ENCODE measurements at regions not wholly inside any gene's neighbourhood (a gene's known extent, or its start where the extent isn't known, plus 50 kb on each side); places are given as distances from the start of the nearest gene placed in this dataset.
"Not testable (repeated sequence)": the region's sequence is repeated elsewhere in the genome, so short reads cannot be mapped to it uniquely, and the experiment has no call there.

GRCh38 chr16:22572331-22573224 is 61.9 kb downstream of the NPIPB5 start:
- in situ Hi-C loops (cut with MboI; ENCODE audit: low sequenced_read_pairs, unreplicated experiment); DNase-seq (ENCODE audit: low spot score): not testable (repeated sequence)

GRCh38 chr16:22573225-22573530 is 62.5 kb downstream of the NPIPB5 start:
- DNase-seq (ENCODE audit: low spot score): not testable (repeated sequence)

GRCh38 chr16:22576506-22576905 is 65.8 kb downstream of the NPIPB5 start:
- DNase-seq (ENCODE audit: low spot score); in situ Hi-C loops (cut with MboI; ENCODE audit: low sequenced_read_pairs, unreplicated experiment): not testable (repeated sequence)

More at GRCh38 chr16:22573225-22573530, 62.5 kb downstream of the NPIPB5 start:
- in situ Hi-C loops (cut with MboI; ENCODE audit: low sequenced_read_pairs, unreplicated experiment): not testable (repeated sequence)

- DNase-seq (ENCODE audit: low spot score); in situ Hi-C loops (cut with MboI; ENCODE audit: low sequenced_read_pairs, unreplicated experiment): not testable (repeated sequence)
Observed at GRCh38 chr16:22583195-22583594, 72.5 kb downstream of the NPIPB5 start.

- DNase-seq (ENCODE audit: low spot score); in situ Hi-C loops (cut with MboI; ENCODE audit: low sequenced_read_pairs, unreplicated experiment): not testable (repeated sequence)
Observed at GRCh38 chr16:22584459-22584858, 73.8 kb downstream of the NPIPB5 start.

- DNase-seq (ENCODE audit: low spot score); in situ Hi-C loops (cut with MboI; ENCODE audit: low sequenced_read_pairs, unreplicated experiment): not testable (repeated sequence)
Observed at GRCh38 chr16:22584941-22585340, 74.2 kb downstream of the NPIPB5 start.

GRCh38 chr16:22585431-22585830 is 74.7 kb downstream of the NPIPB5 start:
- in situ Hi-C loops (cut with MboI; ENCODE audit: low sequenced_read_pairs, unreplicated experiment); DNase-seq (ENCODE audit: low spot score): not testable (repeated sequence)

- DNase-seq (ENCODE audit: low spot score); in situ Hi-C loops (cut with MboI; ENCODE audit: low sequenced_read_pairs, unreplicated experiment): not testable (repeated sequence)
Observed at GRCh38 chr16:22586732-22587131, 76.0 kb downstream of the NPIPB5 start.

GRCh38 chr16:22589757-22590156 is 79.1 kb downstream of the NPIPB5 start:
- DNase-seq (ENCODE audit: low spot score); in situ Hi-C loops (cut with MboI; ENCODE audit: low sequenced_read_pairs, unreplicated experiment): not testable (repeated sequence)

- DNase-seq (ENCODE audit: low spot score); in situ Hi-C loops (cut with MboI; ENCODE audit: low sequenced_read_pairs, unreplicated experiment): not testable (repeated sequence)
Observed at GRCh38 chr16:22596445-22597045, 85.9 kb downstream of the NPIPB5 start.

GRCh38 chr16:22603744-22604143 is 93.1 kb downstream of the NPIPB5 start:
- in situ Hi-C loops (cut with MboI; ENCODE audit: low sequenced_read_pairs, unreplicated experiment); DNase-seq (ENCODE audit: low spot score): not testable (repeated sequence)

- in situ Hi-C loops (cut with MboI; ENCODE audit: low sequenced_read_pairs, unreplicated experiment); DNase-seq (ENCODE audit: low spot score): not testable (repeated sequence)
Observed at GRCh38 chr16:22606619-22607018, 95.9 kb downstream of the NPIPB5 start.

- in situ Hi-C loops (cut with MboI; ENCODE audit: low sequenced_read_pairs, unreplicated experiment); DNase-seq (ENCODE audit: low spot score): not testable (repeated sequence)
Observed at GRCh38 chr16:22609798-22610197, 99.1 kb downstream of the NPIPB5 start.

- DNase-seq (ENCODE audit: low spot score); in situ Hi-C loops (cut with MboI; ENCODE audit: low sequenced_read_pairs, unreplicated experiment): not testable (repeated sequence)
Observed at GRCh38 chr16:22611128-22611527, 100.4 kb downstream of the NPIPB5 start.
